ENCODE measurements at regions not wholly inside any gene's neighbourhood (a gene's known extent, or its start where the extent isn't known, plus 50 kb on each side); places are given as distances from the start of the nearest gene placed in this dataset.

GRCh38 chr12:59431266-59431665 is 164.6 kb upstream of the SLC16A7 start:
- TF ChIP-seq, protein P1, sequence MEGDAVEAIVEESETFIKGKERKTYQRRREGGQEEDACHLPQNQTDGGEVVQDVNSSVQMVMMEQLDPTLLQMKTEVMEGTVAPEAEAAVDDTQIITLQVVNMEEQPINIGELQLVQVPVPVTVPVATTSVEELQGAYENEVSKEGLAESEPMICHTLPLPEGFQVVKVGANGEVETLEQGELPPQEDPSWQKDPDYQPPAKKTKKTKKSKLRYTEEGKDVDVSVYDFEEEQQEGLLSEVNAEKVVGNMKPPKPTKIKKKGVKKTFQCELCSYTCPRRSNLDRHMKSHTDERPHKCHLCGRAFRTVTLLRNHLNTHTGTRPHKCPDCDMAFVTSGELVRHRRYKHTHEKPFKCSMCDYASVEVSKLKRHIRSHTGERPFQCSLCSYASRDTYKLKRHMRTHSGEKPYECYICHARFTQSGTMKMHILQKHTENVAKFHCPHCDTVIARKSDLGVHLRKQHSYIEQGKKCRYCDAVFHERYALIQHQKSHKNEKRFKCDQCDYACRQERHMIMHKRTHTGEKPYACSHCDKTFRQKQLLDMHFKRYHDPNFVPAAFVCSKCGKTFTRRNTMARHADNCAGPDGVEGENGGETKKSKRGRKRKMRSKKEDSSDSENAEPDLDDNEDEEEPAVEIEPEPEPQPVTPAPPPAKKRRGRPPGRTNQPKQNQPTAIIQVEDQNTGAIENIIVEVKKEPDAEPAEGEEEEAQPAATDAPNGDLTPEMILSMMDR (conservative IDR thresholded peaks at IDR 0.05; ENCODE audit: low read length): peak; percentile 46
- TF ChIP-seq EZH2phosphoT487 (IDR thresholded peaks at IDR 0.05; ENCODE audit: borderline replicate concordance): no peak
